ENCODE measurements at regions not wholly inside any gene's neighbourhood (a gene's known extent, or its start where the extent isn't known, plus 50 kb on each side); places are given as distances from the start of the nearest gene placed in this dataset.

DNA sequence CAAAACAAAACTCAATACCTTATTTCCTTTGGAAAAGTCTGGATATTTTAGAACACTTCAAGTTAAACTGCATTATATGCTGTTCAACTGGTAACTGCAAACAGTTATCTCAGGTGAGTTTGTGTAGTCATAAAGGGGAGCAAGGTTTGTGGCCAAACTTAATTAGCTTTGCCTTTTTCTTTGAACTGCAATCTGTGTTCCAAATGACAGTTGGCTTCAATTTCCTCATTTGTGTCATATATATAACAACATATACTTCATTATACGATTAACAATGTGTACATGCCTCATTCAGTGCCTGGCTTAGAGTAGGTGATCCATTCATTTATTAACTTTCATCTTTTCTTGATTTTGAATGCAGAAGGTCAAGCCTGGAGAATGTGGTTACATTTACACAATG, 55.8 kb downstream of the KCNE4 start:
- no peak overlapping the region for H3K27ac ChIP-seq
- no peaks in the 10 kb centered on the region for H3K27me3 ChIP-seq
- H3K4me3 ChIP-seq, result no peak overlapping the region
- H3K4me1 ChIP-seq, result peaks cover 0 to under 1% (median 0%) of the 10 kb centered on the region in 4 donors
- no peaks in the 10 kb centered on the region for H3K36me3 ChIP-seq
- H3K9me3 ChIP-seq, result no peaks in the 10 kb centered on the region
- intact Hi-C loops (cut with DNase I; ENCODE audit: low total_unique reads), result no loop called here
- TF ChIP-seq, protein P1, sequence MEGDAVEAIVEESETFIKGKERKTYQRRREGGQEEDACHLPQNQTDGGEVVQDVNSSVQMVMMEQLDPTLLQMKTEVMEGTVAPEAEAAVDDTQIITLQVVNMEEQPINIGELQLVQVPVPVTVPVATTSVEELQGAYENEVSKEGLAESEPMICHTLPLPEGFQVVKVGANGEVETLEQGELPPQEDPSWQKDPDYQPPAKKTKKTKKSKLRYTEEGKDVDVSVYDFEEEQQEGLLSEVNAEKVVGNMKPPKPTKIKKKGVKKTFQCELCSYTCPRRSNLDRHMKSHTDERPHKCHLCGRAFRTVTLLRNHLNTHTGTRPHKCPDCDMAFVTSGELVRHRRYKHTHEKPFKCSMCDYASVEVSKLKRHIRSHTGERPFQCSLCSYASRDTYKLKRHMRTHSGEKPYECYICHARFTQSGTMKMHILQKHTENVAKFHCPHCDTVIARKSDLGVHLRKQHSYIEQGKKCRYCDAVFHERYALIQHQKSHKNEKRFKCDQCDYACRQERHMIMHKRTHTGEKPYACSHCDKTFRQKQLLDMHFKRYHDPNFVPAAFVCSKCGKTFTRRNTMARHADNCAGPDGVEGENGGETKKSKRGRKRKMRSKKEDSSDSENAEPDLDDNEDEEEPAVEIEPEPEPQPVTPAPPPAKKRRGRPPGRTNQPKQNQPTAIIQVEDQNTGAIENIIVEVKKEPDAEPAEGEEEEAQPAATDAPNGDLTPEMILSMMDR (IDR thresholded peaks at IDR 0.05), result no peak
- no peak for DNase-seq

- Histone ChIP-seq H3K4me3 (no peak overlapping the region), H3K4me1 (no peaks in the 10 kb centered on the region), H3K27ac (no peak overlapping the region), H3K36me3 (no peaks in the 10 kb centered on the region), H3K27me3 (no peaks in the 10 kb centered on the region), H3K9me3 (no peaks in the 10 kb centered on the region)
- intact Hi-C loops (cut with DNase I; ENCODE audit: low total_unique reads), result no loop called here
- DNase-seq, result no peak
- TF ChIP-seq, protein P1 (IDR thresholded peaks at IDR 0.05), result no peak
These were observed 56.5 kb downstream of the KCNE4 start for GRCh38 chr2:223108351-223109050.

DNA sequence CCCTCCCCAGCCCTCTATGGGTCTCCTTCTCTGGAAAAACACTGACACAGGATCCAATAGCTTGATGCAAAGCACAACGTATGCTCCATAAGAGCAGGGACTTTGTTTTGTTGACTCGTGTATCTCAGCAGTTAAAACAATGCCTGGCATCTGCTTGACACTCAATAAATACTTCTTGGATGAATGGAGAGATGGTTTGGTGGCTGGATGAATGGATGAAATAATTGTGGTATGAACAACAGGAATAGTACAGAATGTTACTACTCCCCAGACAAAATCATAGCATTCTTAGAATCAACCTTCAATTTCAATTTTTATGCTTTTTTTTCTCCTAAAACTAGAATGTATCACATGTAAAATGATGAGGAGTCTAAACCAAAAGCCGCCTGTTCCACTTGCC, 57.4 kb downstream of the KCNE4 start:
- no peaks in the 10 kb centered on the region for H3K27me3 ChIP-seq
- no peak overlapping the region for H3K4me3 ChIP-seq
- no peak overlapping the region for H3K27ac ChIP-seq
- no peaks in the 10 kb centered on the region for H3K36me3 ChIP-seq
- intact Hi-C loops (cut with DNase I; ENCODE audit: low total_unique reads), result no loop called here
- TF ChIP-seq, protein P1 (IDR thresholded peaks at IDR 0.05), result no peak
- no peaks in the 10 kb centered on the region for H3K9me3 ChIP-seq
- H3K4me1 ChIP-seq, result no peaks in the 10 kb centered on the region
- DNase-seq, result no peak

GRCh38 chr2:223113161-223113560, 61.2 kb downstream of the KCNE4 start:
- Histone ChIP-seq H3K4me1 (no peaks in the 10 kb centered on the region), H3K4me3 (no peak overlapping the region), H3K27me3 (no peaks in the 10 kb centered on the region), H3K27ac (no peak overlapping the region), H3K36me3 (no peaks in the 10 kb centered on the region), H3K9me3 (no peaks in the 10 kb centered on the region)
- TF ChIP-seq, protein P1 (IDR thresholded peaks at IDR 0.05), result no peak
- DNase-seq, result no peak
- intact Hi-C loops (cut with DNase I; ENCODE audit: low total_unique reads), result no loop called here

GRCh38 chr2:223114170-223114569, 62.2 kb downstream of the KCNE4 start:
- Histone ChIP-seq H3K36me3 (no peaks in the 10 kb centered on the region), H3K4me1 (no peaks in the 10 kb centered on the region), H3K27ac (no peak overlapping the region), H3K27me3 (no peaks in the 10 kb centered on the region), H3K4me3 (no peak overlapping the region), H3K9me3 (no peaks in the 10 kb centered on the region)
- intact Hi-C loops (cut with DNase I; ENCODE audit: low total_unique reads), result no loop called here
- TF ChIP-seq, protein P1 (IDR thresholded peaks at IDR 0.05), result no peak
- no peak for DNase-seq

- intact Hi-C loops (cut with DNase I; ENCODE audit: low total_unique reads), result no loop called here
- TF ChIP-seq, protein P1 (IDR thresholded peaks at IDR 0.05), result no peak
- no peaks in the 10 kb centered on the region for H3K9me3 ChIP-seq
- no peaks in the 10 kb centered on the region for H3K4me1 ChIP-seq
- DNase-seq, result no peak
- no peak overlapping the region for H3K4me3 ChIP-seq
- no peaks in the 10 kb centered on the region for H3K27me3 ChIP-seq
- no peak overlapping the region for H3K27ac ChIP-seq
- no peaks in the 10 kb centered on the region for H3K36me3 ChIP-seq
These were observed 62.9 kb downstream of the KCNE4 start for GRCh38 chr2:223114917-223115316.
